ENCODE measurements at regions not wholly inside any gene's neighbourhood (a gene's known extent, or its start where the extent isn't known, plus 50 kb on each side); places are given as distances from the start of the nearest gene placed in this dataset.

DNA sequence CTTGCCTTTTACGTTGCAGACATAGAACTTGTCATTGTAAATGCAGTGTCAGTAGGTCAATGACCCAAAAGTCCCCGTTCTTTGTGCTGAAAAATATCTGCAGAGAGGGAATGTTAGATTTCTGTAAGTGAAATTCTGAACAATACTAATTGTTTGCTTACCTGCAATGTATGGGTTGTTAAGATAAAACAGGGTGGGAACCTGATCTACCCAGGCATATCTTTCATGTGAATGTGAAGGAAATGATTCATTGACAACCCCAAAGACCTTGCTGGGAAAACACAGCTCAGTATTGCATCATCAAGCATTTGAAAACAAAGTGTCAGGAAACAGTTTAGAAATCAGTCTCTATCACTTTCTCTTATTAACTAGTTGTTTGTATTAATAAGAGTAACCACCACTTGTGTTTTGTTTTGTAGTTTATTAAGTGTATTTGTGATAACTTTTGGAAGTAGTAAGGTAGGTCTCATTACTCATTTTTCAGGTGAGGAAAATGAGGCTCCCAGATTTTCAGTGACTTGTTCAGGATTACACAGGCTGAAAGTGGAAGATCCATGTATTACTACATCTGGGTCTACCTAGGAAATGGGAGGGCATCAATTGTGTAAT, 57.9 kb upstream of the SLC38A2 start:
- intact Hi-C loops (cut with DNase I): no loop called here
- peak in 1 of 5 donors; percentile 42 for DNase-seq
- H3K27ac ChIP-seq (ENCODE audit: low read depth in 2 of 2, low read length in 2 of 2): no peak overlapping the region

More for the DNA sequence above, 57.9 kb upstream of the SLC38A2 start:
- no peak overlapping the region for H3K4me3 ChIP-seq (ENCODE audit: low read length in 3 of 3)
- no peak overlapping the region for H3K9ac ChIP-seq (ENCODE audit: low read length in 3 of 3)
- no peaks in the 10 kb centered on the region for H3K4me1 ChIP-seq (ENCODE audit: control insufficient read depth in 2 of 3, insufficient read depth in 2 of 3, low read depth in 1 of 3, low read length in 3 of 3)
- no peaks in the 10 kb centered on the region for H3K9me3 ChIP-seq (ENCODE audit: control insufficient read depth in 2 of 3, insufficient read depth in 1 of 3, low read length in 3 of 3)
- H3K27me3 ChIP-seq (ENCODE audit: control insufficient read depth, insufficient read depth, low read length): no peaks in the 10 kb centered on the region
- H3K36me3 ChIP-seq (ENCODE audit: control insufficient read depth in 2 of 3, insufficient read depth in 3 of 3, low read length in 3 of 3): no peaks in the 10 kb centered on the region
- TF ChIP-seq, protein P1, sequence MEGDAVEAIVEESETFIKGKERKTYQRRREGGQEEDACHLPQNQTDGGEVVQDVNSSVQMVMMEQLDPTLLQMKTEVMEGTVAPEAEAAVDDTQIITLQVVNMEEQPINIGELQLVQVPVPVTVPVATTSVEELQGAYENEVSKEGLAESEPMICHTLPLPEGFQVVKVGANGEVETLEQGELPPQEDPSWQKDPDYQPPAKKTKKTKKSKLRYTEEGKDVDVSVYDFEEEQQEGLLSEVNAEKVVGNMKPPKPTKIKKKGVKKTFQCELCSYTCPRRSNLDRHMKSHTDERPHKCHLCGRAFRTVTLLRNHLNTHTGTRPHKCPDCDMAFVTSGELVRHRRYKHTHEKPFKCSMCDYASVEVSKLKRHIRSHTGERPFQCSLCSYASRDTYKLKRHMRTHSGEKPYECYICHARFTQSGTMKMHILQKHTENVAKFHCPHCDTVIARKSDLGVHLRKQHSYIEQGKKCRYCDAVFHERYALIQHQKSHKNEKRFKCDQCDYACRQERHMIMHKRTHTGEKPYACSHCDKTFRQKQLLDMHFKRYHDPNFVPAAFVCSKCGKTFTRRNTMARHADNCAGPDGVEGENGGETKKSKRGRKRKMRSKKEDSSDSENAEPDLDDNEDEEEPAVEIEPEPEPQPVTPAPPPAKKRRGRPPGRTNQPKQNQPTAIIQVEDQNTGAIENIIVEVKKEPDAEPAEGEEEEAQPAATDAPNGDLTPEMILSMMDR (IDR thresholded peaks at IDR 0.05; ENCODE audit: borderline replicate concordance, extremely low read depth, insufficient read depth): no peak
- peak; percentile 70 for FAIRE-seq

All from kidney (tissue), 13 donors.